HEK293T (cell line): ENCODE measurements at regions not wholly inside any gene's neighbourhood (a gene's known extent, or its start where the extent isn't known, plus 50 kb on each side); places are given as distances from the start of the nearest gene placed in this dataset.

Experiments used
- ARNT ChIP-seq: fragments of 450-650 bp; IDR thresholded peaks from 2 replicates; pipeline ENCODE4 v1.6.1; 2017; ENCODE audit warnings: mild to moderate bottlenecking
- BHLHE40 ChIP-seq: fragments of 450-650 bp; IDR thresholded peaks from 2 replicates; pipeline ENCODE4 v1.6.1; 2016; ENCODE audit warnings: mild to moderate bottlenecking, moderate library complexity, borderline replicate concordance
- ELF4 ChIP-seq: fragments of 450-650 bp; IDR thresholded peaks from 2 replicates; pipeline ENCODE4 v1.6.1; 2017; ENCODE audit warnings: antibody characterized with exemption
- FOXA1 ChIP-seq: fragments of 450-650 bp; IDR thresholded peaks from 2 replicates; pipeline ENCODE4 v1.6.1; 2016; ENCODE audit warnings: mild to moderate bottlenecking
- FOXM1 ChIP-seq: fragments of 450-650 bp; IDR thresholded peaks from 2 replicates; pipeline ENCODE4 v1.6.1; 2017; ENCODE audit warnings: mild to moderate bottlenecking, borderline replicate concordance
- L3MBTL2 ChIP-seq: fragments of 450-650 bp; conservative IDR thresholded peaks from 2 replicates; pipeline ENCODE4 v1.6.1; 2016; ENCODE audit warnings: mild to moderate bottlenecking
- LEF1 ChIP-seq: fragments of 450-650 bp; IDR thresholded peaks from 2 replicates; pipeline ENCODE4 v1.6.1; 2017; ENCODE audit warnings: mild to moderate bottlenecking, borderline replicate concordance
- SP1 ChIP-seq: fragments of 450-650 bp; IDR thresholded peaks from 2 replicates; pipeline ENCODE4 v1.6.1; 2017
- TARDBP ChIP-seq: fragments of 450-650 bp; IDR thresholded peaks from 2 replicates; pipeline ENCODE4 v1.6.1; 2016
- ZNF384 ChIP-seq: fragments of 450-650 bp; IDR thresholded peaks from 2 replicates; pipeline ENCODE4 v1.6.1; 2016
- TF ChIP-seq, protein P1 (sequence below): fragments of 450-650 bp; IDR thresholded peaks from 2 replicates; pipeline ENCODE4 v1.6.1; 2016

DNA sequence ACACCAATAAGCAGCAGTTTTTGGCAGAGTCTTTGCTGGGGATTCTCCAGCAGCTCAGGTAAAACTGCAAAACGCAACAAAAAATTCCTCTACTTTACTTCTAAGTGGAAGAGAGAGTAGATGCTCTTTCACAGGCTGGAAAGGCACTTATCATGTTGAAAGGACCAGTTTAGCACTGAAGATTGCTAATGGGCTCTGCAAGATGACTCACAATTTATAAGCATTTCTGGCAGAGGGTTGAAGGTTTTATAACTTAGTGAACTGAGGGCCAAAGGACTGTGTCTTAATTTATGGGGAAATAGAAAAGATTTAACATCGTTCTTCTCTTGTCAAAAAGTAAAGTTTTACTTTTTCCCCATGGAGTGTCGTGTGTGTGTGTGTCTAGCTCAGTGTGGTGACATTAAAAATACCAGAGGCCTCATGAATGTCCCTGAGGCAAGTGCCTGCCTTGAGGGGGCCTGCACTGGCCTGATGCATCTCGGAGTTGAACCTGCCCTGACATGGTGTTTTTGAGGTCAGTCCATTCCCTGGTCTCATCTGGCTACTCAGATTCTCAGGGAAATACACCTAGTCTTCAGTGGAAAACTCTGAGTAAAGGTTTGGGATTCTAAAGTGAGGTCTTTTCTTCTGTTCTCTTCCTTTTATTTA is 1092.0 kb downstream of the NAALADL2 start:
- TF ChIP-seq ELF4 (no peak), ARNT (no peak), TARDBP (no peak), SP1 (no peak), BHLHE40 (no peak), FOXM1 (no peak), ZNF384 (no peak), L3MBTL2 (no peak), FOXA1 (no peak), LEF1 (no peak)
- TF ChIP-seq, protein P1, sequence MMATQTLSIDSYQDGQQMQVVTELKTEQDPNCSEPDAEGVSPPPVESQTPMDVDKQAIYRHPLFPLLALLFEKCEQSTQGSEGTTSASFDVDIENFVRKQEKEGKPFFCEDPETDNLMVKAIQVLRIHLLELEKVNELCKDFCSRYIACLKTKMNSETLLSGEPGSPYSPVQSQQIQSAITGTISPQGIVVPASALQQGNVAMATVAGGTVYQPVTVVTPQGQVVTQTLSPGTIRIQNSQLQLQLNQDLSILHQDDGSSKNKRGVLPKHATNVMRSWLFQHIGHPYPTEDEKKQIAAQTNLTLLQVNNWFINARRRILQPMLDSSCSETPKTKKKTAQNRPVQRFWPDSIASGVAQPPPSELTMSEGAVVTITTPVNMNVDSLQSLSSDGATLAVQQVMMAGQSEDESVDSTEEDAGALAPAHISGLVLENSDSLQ = no peak
